GM19238 (cell line): ENCODE measurements at regions not wholly inside any gene's neighbourhood (a gene's known extent, or its start where the extent isn't known, plus 50 kb on each side); places are given as distances from the start of the nearest gene placed in this dataset.

Source experiments
- DNase-seq: peaks from one replicate; pipeline ENCODE4 v3.0.0; 2011; ENCODE audit warnings: low spot score; ENCODE audit not compliant: insufficient read length

DNA sequence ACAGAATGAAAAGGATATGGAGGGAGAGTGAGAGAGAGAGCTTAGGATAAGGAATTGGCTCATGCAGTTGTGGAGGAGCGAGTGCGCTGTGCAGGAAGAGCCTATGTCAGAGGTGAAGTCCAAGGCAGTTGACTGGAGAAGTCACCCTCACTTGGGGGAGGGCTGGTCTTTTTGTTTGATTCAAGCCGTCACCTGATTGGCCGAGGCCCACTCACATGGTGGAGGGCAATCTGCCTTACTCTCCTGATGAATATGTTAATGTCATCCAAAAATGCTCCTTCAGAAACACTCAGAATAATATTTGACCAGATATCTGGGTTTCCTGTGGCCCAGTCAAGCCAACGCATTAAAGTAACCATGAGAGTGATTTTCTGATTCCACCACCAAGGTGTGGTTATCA, 131.7 kb downstream of the KATNIP start:
- no peak for DNase-seq

DNA sequence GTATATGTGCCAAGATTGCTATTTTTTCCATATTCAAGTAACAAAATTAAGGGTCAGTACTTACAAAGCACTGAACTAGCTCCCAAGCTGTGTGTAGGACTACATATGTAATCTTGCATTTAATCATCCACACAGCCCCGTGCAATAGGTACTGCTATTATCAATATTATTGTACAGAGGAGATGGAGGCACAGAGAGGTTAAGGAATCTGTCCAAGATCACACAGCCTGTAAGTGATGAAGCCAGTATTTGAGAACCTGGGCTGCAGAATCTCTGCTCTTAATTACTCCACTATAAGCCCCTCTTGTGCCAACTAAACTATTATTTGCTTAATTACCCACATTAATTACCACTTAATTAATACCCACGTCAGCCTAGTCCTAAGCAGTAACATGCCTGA, 134.1 kb downstream of the KATNIP start:
- DNase-seq, result no peak

DNA sequence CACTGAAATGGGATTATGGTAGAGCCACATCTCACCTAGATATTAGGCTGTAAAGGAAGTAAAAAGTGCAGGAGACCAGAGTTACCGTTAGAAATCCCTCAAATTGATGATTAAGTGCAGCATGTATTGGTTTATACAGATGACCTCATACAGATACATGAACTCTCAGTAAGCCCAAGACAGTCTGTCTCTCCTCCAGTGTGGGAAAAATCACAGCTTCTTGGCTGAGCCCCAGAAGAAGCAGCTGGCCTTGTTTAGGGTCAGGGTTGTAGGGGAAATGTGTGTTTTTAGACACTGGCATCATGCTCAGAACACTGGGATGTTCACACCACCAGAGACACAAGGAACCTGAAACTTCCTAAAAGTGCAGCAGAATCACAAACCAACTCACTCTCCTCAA, 135.9 kb downstream of the KATNIP start:
- DNase-seq, result no peak

DNA sequence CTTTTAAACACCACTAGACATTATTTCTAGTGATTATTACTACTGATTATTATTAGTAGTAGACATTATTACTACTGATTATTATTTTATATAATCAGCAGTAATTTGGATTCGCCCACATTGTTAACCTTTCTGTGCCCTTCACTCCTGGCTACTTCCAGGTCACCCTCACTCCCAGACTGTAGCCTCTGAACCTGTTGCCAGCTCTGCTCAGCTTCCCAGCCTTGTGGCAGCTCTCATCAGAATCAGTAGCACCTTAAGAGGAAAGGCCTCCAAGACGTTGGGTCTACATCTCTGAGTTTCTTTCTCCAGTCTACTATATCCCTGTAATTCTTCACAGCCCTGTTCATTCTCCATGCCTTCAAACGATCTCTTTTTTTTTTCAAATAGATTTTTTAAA, 137.0 kb downstream of the KATNIP start:
- DNase-seq, result no peak

DNA sequence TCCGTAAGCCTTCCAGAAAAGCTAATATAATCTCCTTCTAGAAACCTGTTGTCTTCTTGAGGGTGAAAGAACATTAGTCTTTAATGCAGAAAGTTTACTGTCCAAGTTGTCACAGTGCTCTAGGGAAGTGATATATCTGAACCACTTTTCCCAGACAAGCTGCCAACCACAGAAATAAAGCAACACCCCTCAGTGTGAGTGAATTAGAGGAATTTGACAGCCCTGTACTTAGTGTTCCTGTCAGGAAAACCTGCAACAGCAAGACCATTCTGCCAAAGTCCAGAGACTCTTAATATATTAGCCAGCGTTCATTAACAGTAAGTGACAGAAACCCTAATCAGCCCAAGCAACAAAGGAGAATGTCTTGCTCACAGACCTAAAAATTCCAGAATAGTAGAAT, 137.7 kb downstream of the KATNIP start:
- DNase-seq, result no peak

DNA sequence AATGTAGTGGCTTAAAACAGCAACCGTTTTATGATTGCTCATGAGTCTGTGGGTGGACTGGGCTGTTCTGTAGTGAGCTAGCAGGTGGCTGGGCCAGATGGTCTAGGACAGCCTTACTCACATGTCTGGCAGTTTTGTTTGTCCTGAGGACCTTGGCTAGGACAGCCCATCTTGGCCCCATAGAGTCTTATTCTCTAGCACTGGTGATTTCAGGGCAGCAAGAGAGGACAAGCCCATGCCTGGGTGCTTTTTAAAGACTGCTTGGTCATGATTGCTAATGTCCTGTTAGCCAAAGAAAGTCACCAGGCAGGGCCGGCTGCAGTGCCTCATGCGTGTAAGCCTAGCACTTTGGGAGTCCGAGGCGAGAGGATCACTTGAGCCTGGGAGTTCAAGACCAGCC, 139.8 kb downstream of the KATNIP start:
- DNase-seq, result no peak

DNA sequence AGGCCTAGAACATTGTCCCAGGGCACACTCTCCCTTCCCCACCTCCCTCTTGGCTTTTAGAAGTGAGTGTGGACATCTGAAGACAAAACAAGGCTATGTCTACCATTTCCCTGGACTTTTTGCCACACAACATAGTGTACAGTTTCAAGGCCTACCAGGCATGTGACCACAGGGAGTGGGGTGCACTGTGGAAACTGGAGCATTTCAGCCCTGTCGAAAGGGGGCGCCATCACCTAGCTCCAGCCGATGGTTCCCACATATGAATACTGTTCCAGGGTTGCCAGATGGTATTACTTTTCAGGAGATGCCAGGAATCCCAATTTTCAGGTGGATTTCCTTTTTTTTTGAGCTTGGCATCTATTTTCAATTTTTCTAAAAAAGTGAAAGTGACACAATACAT, 140.7 kb downstream of the KATNIP start:
- DNase-seq, result no peak

DNA sequence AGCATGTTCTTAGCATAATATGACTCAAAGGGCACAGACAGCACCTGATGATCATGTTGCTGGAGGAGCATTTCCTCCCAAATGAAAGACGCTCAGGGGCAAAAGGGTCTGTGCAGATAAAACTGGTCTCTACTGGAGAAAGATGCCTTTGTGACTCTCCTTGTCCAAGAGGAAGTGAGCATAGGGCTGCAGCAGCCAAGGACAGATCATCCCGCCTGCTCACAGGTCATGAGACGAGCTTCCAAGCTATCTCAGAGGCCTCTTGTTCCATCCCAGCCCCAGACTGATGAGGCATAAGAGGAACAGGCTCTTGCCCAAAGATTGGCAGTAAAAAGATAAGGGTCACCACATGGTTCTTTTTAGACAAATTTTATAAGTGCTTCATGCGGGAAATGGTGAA, 141.8 kb downstream of the KATNIP start:
- no peak for DNase-seq

DNA sequence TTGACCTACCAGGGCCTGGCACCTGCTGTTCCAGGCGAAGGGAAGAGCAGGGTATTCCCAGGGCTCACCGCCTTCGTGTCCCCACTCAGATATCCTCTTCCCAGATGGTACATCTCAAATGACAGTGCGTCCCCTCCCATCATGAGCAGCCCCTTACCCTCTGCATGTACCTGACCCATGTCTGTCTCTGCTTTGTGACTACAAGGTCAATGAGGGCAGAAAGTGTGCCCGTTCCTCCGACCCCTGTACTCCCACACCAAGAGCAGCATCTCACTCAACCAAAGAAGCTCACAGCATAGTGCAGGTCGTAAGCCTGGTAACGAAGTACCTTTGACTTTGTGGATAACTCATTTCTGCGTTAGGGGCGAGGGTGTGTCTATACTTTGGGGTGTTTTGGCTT, 142.6 kb downstream of the KATNIP start:
- DNase-seq, result no peak

DNA sequence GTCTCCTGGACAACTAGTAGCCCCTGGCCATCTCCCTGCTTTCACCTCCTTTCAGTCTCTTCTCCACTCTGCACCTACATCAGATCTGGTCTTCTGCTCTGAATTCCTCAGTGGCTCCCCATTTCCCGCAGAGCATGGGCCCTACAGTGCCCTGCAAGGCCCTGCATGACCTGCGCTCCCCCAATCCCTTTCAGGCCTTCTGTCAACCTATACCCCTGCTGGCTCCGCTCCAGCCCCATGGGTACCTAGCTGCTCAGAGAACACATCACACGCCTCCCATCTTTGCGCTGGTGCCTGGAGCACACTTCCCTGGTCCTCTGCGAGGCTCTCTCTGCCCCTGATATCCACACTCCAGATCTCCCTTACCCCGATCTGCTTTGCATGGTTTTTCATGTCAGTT, 145.2 kb downstream of the KATNIP start:
- DNase-seq, result no peak

DNA sequence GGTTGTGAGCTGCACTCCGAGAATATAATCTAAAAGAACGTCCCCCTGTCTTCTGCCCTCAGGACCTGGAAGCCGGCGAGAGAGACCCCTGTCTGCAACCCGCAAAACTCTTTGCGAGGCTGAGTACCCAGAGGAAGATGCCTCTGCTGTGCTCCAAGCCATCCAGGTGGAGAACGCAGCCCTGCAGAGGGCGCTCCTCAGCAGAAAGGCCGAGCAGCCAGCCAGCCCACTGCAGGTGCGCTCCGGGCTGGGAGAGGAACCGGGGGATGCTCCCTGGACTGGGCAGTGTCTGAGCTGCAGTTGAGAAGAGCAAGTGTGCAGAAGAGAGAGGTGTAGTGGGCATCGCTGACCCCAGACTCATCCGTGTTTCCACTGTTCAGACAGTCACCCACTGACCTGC, 148.3 kb downstream of the KATNIP start:
- DNase-seq, result no peak

DNA sequence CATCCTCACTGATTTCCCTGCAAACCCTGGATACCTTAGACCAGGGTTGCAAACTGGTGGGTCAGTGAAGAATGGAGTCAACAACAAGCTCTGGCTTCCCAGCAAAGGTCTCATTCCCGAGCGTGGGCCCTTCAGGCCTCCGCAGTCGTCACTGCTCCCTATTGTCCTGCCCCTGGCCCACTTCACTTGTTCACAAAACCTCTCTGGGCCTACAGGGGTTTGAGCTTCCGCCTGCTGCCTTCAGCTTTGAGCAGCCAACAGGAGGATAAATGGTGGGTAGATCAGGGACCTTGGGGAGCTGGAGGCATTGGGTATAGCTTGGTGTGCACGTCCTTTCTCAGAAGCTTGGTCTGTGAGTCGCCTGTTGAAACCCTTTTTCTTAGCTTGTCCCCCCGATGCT, 148.8 kb downstream of the KATNIP start:
- DNase-seq, result no peak

DNA sequence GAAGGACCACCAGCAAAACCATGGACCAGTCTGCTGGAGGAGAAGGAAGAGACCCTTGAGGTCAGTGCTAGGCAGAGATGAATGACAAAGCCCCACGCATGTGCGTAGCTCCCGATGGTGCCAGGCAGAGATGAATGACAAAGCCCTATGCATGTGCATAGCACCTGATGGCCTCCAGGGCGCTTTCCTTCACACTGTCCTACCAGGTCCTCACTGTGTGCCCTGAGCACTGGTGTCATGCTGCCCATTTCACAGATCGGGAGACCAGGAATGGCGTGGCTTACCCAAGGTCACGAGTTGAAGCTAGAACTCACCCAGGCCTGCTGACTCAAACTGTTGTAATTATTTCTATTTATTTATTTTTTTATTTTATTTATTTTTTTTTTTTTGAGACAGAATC, 149.6 kb downstream of the KATNIP start:
- DNase-seq, result no peak

DNA sequence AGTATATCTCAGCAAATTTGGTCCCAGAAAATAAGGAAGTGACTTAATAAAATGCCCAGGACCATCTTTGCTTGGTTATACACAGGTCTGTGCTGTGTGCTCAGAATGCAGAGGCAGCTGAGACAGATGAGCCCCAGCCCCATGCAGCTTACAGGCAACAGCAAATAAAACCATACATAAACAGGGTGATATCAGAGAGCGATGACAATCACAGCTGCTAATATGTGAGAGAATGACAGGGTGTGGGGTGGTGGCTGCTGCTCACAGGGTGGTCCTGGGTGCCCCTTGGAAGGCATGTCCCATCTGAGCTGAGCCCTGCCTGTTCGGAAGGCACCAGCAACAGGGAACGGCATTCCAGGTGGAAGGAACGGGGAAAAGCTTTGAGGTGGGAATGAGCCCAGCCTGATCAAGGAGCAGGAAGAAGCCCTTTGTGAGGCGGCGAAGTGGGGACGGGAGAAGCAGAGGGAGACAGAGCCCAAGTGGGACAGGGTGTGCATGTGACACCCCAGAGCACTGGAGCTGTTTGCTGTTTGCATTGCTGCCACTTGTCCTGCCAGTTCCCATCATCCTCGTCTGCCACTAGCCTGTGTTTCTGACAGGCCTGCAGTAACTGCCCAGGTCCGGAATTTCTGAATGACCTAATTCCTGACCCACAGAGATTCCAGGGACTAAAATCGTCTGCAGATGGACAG, 150.5 kb downstream of the KATNIP start:
- DNase-seq, result no peak

DNA sequence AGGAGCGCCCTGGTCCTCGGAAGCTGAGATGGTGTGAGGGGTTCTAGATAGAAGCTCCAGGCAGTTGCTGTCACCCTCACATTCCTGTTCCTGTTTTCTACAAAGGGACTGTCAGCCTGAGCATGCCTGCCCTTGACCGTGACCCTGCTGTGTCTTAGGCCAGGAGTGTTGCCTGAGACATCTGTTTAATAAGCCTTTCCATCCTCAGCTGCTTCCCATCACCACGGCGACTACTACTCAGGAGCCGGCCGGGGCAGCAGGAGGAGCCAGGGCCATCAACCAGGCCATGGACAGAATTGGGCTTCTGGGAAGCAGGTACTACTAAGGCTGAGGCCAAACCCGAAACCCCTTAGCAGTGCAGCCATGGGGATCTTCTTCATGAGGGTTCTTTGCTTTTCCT, 151.4 kb downstream of the KATNIP start:
- no peak for DNase-seq

DNA sequence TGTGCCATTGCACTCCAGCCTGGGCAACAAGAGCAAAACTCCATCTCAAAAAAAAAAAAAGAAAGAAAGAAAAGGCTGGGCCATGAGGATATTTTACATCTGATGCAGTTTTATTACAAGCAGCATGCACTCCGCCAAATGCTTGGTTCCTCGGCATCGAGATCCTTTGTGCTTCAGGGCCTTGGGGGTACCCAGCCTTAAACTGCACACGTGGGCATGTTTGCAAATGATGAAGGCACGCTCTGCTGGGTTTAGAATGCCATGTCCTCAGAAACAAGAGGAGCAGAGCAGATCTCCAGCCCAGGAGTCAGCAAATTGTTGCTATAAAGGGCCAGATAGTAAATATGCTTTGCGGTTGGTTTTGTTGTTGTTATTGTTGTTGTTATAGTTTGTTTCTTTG, 153.2 kb downstream of the KATNIP start:
- no peak for DNase-seq

DNA sequence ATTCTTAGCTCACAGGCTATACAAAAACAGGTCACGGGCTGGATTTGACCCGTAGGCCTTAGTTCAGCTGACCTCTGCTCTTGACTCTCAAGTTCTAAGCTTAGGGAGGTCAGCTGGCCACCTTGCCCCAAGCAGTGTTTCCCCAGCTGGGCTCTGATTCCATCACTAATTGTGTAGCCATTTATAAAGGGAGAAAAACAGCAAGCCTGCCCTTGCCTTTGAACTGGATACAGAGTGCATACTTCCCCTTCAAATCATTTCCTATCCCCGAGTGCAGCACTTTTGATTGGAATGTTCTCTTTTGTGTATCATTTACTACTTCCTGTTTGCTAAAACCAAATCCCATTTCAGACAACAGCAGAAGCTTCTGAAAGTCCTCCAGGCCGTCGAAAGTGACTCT, 153.6 kb downstream of the KATNIP start:
- DNase-seq, result no peak

DNA sequence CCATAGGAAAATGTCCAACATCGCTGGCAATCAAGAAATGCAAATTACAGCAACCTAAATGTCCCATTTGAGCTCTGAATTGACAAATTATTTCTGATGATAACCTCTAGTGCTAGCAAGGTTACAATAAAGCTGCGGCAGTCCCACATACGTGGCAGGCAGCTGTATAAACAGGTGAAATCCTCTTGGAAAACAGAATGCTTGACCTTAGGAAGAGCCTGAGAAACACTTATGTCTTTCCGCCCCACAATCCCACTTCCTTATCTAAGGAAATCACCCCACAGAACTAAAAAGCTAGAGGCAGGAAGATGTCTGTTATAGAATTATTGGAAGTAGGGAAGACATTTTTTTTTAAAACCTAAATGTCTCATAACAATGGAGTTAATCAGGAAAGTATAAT, 154.3 kb downstream of the KATNIP start:
- DNase-seq, result no peak

DNA sequence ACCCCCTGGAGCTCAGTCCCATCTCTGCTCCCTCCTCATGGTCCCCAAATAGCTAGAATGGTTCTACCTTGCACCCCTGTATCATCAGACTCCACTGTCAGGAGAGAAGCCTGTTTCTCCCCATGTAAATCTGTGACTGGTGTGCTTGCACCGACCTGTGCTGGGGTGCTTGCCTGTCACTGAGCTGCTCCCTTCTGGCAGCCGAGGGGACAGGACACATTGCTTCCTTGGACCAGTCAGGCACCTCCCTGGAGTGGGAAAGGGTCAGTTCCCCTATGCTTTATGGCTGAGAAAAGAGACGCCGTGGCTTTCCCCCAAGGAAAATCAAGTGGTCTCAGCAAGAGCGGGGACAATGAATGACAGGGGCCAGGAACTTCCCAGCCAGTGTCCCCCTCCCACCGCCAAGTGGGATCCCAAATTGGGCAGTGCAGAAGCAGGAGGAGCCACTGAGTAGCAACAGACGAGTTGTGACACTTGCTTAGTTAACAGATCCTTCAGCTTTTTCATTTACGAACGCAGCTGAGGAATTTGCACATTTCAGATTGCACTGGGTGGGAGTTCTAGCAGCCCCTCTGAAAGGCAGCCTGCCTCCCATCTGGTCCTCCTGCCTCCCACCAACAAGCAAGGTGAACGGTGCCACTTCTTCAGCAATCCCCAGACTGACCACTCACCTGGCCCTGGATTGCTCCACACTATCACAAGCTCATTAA, 156.4 kb downstream of the KATNIP start:
- DNase-seq, result no peak

DNA sequence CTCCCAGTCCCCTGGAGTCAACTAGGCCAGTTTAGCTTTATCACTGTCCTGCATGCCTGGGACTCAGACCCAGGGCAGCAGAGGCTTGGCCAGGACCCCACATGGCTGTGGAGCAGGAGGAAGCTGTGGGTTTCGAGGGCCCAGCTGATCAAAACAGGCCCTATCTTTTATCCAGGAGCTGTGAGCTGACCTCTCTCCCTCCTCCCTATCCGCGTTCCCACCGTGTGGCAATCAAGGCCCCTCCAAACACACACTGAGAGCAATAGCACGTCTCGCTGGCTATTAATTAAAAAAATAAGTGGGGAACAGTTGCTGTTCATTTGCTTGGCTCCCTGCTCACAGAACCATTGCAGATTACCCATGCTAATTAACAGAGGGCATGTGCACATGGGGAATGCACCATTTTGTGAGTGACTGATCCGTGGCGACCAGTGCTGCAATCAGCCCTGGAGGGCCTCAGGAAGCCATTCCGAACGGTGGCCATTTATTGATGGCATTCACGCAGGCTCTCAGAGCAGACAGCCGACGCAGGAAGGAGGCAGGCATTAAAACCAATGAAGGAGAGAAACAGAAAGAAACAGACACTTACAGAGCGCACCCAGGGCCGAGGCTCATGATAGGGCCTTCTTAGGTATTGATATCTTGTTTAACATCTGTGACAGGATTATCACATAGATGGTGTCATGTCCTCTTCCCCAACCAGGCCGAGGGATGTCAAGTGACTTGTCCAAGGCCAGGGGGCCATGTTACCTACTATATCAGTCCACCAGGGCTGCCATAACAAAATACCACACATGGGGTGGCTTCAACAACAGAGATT, 157.1 kb downstream of the KATNIP start:
- no peak for DNase-seq

DNA sequence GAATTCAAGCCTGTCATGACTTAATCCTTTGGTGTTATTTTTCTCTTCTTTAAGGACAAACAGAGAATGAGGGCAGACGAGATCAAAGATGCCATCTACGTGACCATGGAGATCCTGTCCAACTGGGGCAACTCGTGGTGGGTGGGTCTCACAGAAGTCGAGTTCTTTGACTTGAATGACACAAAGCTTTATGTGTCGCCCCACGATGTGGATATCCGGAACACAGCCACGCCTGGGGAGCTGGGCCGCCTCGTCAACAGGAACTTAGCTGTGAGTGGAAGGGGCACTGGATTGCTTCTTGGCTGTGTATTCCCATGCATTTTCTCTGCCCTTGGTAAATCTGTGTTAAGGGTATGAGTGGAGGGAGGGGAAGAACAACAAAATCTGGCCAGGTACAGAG, 158.7 kb downstream of the KATNIP start:
- DNase-seq, result no peak

DNA sequence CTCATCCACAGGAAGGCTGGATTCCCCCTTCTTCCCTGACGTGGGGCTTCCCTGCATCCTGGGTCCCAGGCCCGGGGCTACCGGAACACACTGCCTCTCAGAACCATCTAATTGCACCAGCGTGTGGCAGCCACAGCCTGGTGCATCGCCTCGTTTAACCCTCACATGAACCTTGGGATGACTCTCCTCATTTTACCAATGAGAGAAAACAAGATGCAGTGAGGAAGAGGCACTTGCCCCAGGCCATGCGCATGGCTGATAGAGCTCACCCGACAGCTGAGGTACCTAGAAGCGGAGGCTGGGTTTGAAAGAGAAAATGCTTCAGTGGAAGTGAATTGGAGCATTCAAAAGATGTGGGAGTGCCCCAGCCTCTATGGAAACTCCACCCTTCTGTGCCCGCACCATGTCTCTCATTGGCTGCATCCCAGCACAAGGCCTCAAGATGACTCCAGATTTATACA, 162.3 kb downstream of the KATNIP start:
- DNase-seq, result no peak
